Ascending aorta (tissue), 2 donors: ENCODE measurements at regions not wholly inside any gene's neighbourhood (a gene's known extent, or its start where the extent isn't known, plus 50 kb on each side); places are given as distances from the start of the nearest gene placed in this dataset.
A peak's percentile ranks its signal among the peaks of the same experiment; 100 is the strongest.

Source experiments
- DNase-seq, 2 donors: peaks; one replicate each; pipeline ENCODE4 v3.0.0-alpha.2; 2019; ENCODE audit warnings: low spot score in 2 of 2
- H3K27ac ChIP-seq, 2 donors: fragments of 200-600 bp; sonication (generic); one replicate each; pipeline ENCODE4 v1.5.1; 2016 to 2017; ENCODE audit warnings: mild to moderate bottlenecking in 1 of 2
- H3K27me3 ChIP-seq: fragments of 200-600 bp; sonication (generic); one replicate; pipeline ENCODE4 v1.5.1; 2017
- H3K36me3 ChIP-seq, 2 donors: fragments of 200-600 bp; sonication (generic); one replicate each; pipeline ENCODE4 v1.5.1; 2016
- H3K4me1 ChIP-seq, 2 donors: fragments of 200-600 bp; sonication (generic); one replicate each; pipeline ENCODE4 v1.5.1; 2016 to 2017; ENCODE audit warnings: mild to moderate bottlenecking in 1 of 2
- H3K4me3 ChIP-seq, 2 donors: fragments of 200-600 bp; sonication (generic); one replicate each; pipeline ENCODE4 v1.5.1; 2016 to 2017; ENCODE audit warnings: mild to moderate bottlenecking in 1 of 2
- H3K9me3 ChIP-seq, 2 donors: fragments of 200-600 bp; sonication (generic); one replicate each; pipeline ENCODE4 v1.5.1; 2016
- CTCF ChIP-seq, 3 experiments: fragments of 200-600 bp in 2 of 3; fragments of 450-650 bp in 1 of 3; sonication (generic) in 2 of 3; IDR thresholded peaks; one replicate each; pipeline ENCODE4 v1.5.1; 2016 to 2019; ENCODE audit warnings: antibody characterized with exemption in 3 of 3, mild to moderate bottlenecking in 1 of 3, moderate library complexity in 1 of 3
- intact Hi-C: fragments of 100-400 bp; cut with DNase I; formaldehyde crosslinking; loops from one replicate; pipeline ENCODE4 v1.15.1; 2023

DNA sequence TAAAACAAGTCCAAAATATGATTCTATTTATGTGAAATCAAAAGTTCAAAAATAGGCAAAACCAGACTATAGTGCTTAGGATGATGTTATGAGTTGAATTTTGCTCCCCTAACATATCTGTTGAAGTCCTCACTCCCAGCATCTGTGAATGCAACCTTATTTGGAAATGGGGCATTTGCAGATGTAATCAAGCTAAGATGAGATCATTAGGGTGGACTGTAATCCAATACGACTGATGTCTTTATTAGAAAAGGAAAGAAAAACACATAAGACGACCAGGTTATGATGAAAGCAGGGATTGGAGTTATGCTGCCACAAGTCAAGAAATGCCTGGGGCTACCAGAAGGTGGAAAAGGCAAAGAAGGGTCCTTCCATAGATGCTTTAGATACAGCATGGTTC lies 110.5 kb upstream of the CCDC39 start:
- Histone ChIP-seq H3K27ac (no peak overlapping the region), H3K36me3 (no peaks in the 10 kb centered on the region), H3K4me3 (no peak overlapping the region), H3K27me3 (no peaks in the 10 kb centered on the region), H3K9me3 (no peaks in the 10 kb centered on the region), H3K4me1 (no peaks in the 10 kb centered on the region)
- no peak for DNase-seq
- no peak for TF ChIP-seq CTCF (IDR thresholded peaks at IDR 0.05)
- intact Hi-C loops, result no loop called here

GRCh38 chr3:180798197-180798596 lies 114.3 kb upstream of the FXR1 start:
- intact Hi-C loops, result no loop called here
- H3K27me3 ChIP-seq, result no peaks in the 10 kb centered on the region
- no peak overlapping the region for H3K4me3 ChIP-seq
- H3K27ac ChIP-seq, result no peak overlapping the region
- H3K4me1 ChIP-seq, result no peaks in the 10 kb centered on the region
- H3K36me3 ChIP-seq, result no peaks in the 10 kb centered on the region
- no peaks in the 10 kb centered on the region for H3K9me3 ChIP-seq
- TF ChIP-seq CTCF (IDR thresholded peaks at IDR 0.05), result no peak
- DNase-seq, result no peak

GRCh38 chr3:180802837-180803236 lies 109.6 kb upstream of the FXR1 start:
- intact Hi-C loops, result loop anchor here (2.0 to 10.0 kb wide), 3 partner anchors 152 to 1882 kb away; no protein-coding TSS in a partner anchor
- Histone ChIP-seq H3K9me3 (no peaks in the 10 kb centered on the region), H3K4me3 (no peak overlapping the region), H3K27ac (no peak overlapping the region), H3K4me1 (no peaks in the 10 kb centered on the region), H3K27me3 (no peaks in the 10 kb centered on the region), H3K36me3 (no peaks in the 10 kb centered on the region)
- TF ChIP-seq CTCF (IDR thresholded peaks at IDR 0.05), result peak in 2 of 3 experiments; percentile 26 to 53
- DNase-seq, result no peak

DNA sequence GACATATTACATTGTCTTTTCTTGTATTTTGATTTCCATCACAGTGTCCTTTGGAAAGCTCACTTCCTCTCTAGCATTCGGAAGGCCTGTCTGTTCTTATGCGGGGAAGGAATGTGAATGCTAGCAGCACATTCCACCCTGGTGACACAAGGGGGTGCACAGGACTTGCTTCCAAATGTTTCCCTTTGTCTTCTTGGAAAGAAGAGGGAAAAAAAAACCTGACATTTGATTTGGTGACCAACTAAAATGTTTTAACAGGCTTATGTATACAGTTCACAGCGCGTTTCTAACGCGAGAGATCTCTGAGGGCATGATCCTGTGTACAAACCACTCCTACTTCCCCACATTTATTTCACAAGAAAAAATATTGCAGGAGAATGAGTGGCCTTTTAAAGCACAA lies 107.6 kb upstream of the FXR1 start:
- peak in 1 of 2 donors; percentile 65 for DNase-seq
- H3K9me3 ChIP-seq, result no peaks in the 10 kb centered on the region
- no peaks in the 10 kb centered on the region for H3K27me3 ChIP-seq
- intact Hi-C loops, result loop anchor here (5.0 to 10.0 kb wide), 3 partner anchors 107 to 1880 kb away; partner anchors contain the start of gene FXR1
- H3K36me3 ChIP-seq, result no peaks in the 10 kb centered on the region
- peak in 2 of 3 experiments; percentile 30 to 51 for TF ChIP-seq CTCF (IDR thresholded peaks at IDR 0.05)
- H3K4me1 ChIP-seq, result no peaks in the 10 kb centered on the region
- no peak overlapping the region for H3K27ac ChIP-seq
- peak overlapping the region in 1 of 2 donors; percentile 17 for H3K4me3 ChIP-seq

DNA sequence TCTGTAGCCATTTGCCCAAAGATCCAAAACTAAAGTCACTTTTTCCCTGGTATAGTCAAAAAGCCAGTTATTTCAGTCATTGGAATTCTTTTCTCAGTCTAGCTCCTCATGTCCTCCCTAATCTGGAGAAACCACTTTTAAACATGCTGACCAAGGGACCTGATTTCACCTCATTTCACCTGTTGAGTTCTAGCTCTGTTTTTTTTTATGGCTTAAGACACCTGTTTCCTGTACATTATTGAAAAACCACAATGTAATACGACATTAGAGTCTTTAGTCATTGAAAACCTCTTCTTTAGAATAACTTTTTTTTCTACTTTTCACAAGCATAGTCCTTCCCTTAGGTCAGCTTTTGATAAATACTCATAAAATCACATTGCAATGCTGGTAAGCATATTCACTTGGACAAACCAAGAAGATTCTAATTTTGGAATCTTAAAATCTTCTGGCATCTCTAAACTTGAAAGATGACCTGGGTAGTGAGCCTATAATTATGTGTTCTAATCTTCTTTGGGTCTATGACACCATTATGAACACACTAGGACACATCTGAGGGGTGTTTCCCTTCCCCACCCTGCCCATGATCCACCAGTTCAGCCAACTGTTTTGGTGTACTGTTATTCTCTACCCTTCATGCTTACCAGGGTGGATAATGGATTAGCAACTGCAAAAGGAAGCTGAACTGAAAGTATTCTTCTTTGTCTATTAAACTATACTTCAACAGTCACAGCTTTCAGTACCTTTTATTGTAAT lies 103.5 kb upstream of the FXR1 start:
- Histone ChIP-seq H3K9me3 (no peaks in the 10 kb centered on the region), H3K36me3 (no peaks in the 10 kb centered on the region), H3K27me3 (no peaks in the 10 kb centered on the region), H3K27ac (no peak overlapping the region), H3K4me1 (no peaks in the 10 kb centered on the region), H3K4me3 (no peak overlapping the region)
- DNase-seq, result no peak
- TF ChIP-seq CTCF (IDR thresholded peaks at IDR 0.05), result no peak
- intact Hi-C loops, result loop anchor here (5.0 to 10.0 kb wide), 3 partner anchors 103 to 1876 kb away; partner anchors contain the start of gene FXR1
